GM23338 (cell line): ENCODE measurements at regions not wholly inside any gene's neighbourhood (a gene's known extent, or its start where the extent isn't known, plus 50 kb on each side); places are given as distances from the start of the nearest gene placed in this dataset.

Experiments used
- ATAC-seq: fragments of 200-7000 bp; cut with Tn5 transposase; 3 replicates; pipeline ENCODE4 v1.9.1; 2020
- DNase-seq: peaks from one replicate; pipeline ENCODE4 v3.0.0-alpha.2; 2015; ENCODE audit warnings: low spot score
- H2AFZ ChIP-seq: fragments of 200-600 bp; sonication (generic); 2 replicates; pipeline ENCODE4 v1.8.0; 2016; ENCODE audit warnings: antibody characterized with exemption, mild to moderate bottlenecking, moderate library complexity
- H3F3A ChIP-seq: fragments of 200-600 bp; sonication (generic); replicated peaks from 2 replicates; pipeline ENCODE4 v1.8.0; 2017; ENCODE audit warnings: antibody characterized with exemption, mixed run types, low read depth
- H3K27ac ChIP-seq: fragments of 200-600 bp; sonication (generic); 2 replicates; pipeline ENCODE4 v1.6.1; 2016; ENCODE audit warnings: low read depth
- H3K27me3 ChIP-seq: fragments of 200-600 bp; sonication (generic); 2 replicates; pipeline ENCODE4 v1.8.0; 2016; ENCODE audit warnings: mild to moderate bottlenecking, mixed run types, moderate library complexity; ENCODE audit not compliant: insufficient read depth
- H3K36me3 ChIP-seq: fragments of 200-600 bp; sonication (generic); 2 replicates; pipeline ENCODE4 v1.8.0; 2016; ENCODE audit warnings: mild to moderate bottlenecking; ENCODE audit not compliant: insufficient read depth
- H3K4me1 ChIP-seq: fragments of 200-600 bp; sonication (generic); 2 replicates; pipeline ENCODE4 v1.8.0; 2016; ENCODE audit warnings: mild to moderate bottlenecking, moderate library complexity; ENCODE audit not compliant: insufficient read depth
- H3K4me2 ChIP-seq: fragments of 200-600 bp; sonication (generic); 2 replicates; pipeline ENCODE4 v1.7.1; 2017; ENCODE audit warnings: mixed run types
- H3K4me3 ChIP-seq: fragments of 200-600 bp; sonication (generic); 2 replicates; pipeline ENCODE4 v1.6.1; 2016; ENCODE audit warnings: mixed run types
- H3K79me2 ChIP-seq: fragments of 200-600 bp; sonication (generic); replicated peaks from 2 replicates; pipeline ENCODE4 v1.8.0; 2017; ENCODE audit warnings: mild to moderate bottlenecking; ENCODE audit not compliant: insufficient read depth
- H3K9me2 ChIP-seq: fragments of 200-600 bp; sonication (generic); 2 replicates; pipeline ENCODE4 v1.8.0; 2017; ENCODE audit not compliant: insufficient read depth
- H4K20me1 ChIP-seq: fragments of 200-600 bp; sonication (generic); replicated peaks from 2 replicates; pipeline ENCODE4 v1.8.0; 2017; ENCODE audit warnings: mild to moderate bottlenecking; ENCODE audit not compliant: insufficient read depth
- H3K27ac Mint-ChIP-seq: 2 replicates; pipeline ENCODE4 v1.8.0; 2020; ENCODE audit warnings: inconsistent platforms, mild to moderate bottlenecking, moderate library complexity, mixed read lengths
- H3K27me3 Mint-ChIP-seq: 3 replicates; pipeline ENCODE4 v1.8.0; 2022; ENCODE audit warnings: low read depth, mild to moderate bottlenecking, moderate library complexity, mixed read lengths, inconsistent platforms; ENCODE audit not compliant: insufficient read depth, poor library complexity
- H3K36me3 Mint-ChIP-seq: 3 replicates; pipeline ENCODE4 v1.8.0; 2021; ENCODE audit warnings: low read depth, mild to moderate bottlenecking, inconsistent platforms, moderate library complexity, mixed read lengths
- H3K4me1 Mint-ChIP-seq: 3 replicates; pipeline ENCODE4 v1.8.0; 2020; ENCODE audit warnings: mild to moderate bottlenecking, inconsistent platforms, mixed read lengths
- H3K4me3 Mint-ChIP-seq: 3 replicates; pipeline ENCODE4 v1.8.0; 2021; ENCODE audit warnings: moderate library complexity, mild to moderate bottlenecking, inconsistent platforms, mixed read lengths
- H3K9me3 Mint-ChIP-seq: 3 replicates; pipeline ENCODE4 v1.8.0; 2020; ENCODE audit warnings: moderate library complexity, mild to moderate bottlenecking, inconsistent platforms, mixed read lengths
- CREB1 ChIP-seq: fragments of 250-450 bp; sonication (Bioruptor Pico); IDR thresholded peaks from 2 replicates; pipeline ENCODE4 v1.5.0; 2020; ENCODE audit warnings: low read depth, mild to moderate bottlenecking, moderate library complexity
- CTCF ChIP-seq, 2 experiments: fragments of 200-600 bp in 1 of 2; sonication (generic) in 1 of 2; conservative IDR thresholded peaks; 2 replicates each; pipeline versions ENCODE4 v1.5.1 to v1.6.1; 2016 to 2017; ENCODE audit warnings: antibody characterized with exemption in 2 of 2, low read depth in 2 of 2, mild to moderate bottlenecking in 2 of 2, moderate library complexity in 1 of 2
- EZH2 ChIP-seq: fragments of 200-600 bp; sonication (generic); IDR thresholded peaks from one replicate; pipeline ENCODE4 v1.8.0; 2017; ENCODE audit warnings: antibody characterized with exemption, mild to moderate bottlenecking, low read depth; ENCODE audit not compliant: unreplicated experiment
- EZH2phosphoT487 ChIP-seq: fragments of 200-600 bp; sonication (generic); IDR thresholded peaks from one replicate; pipeline ENCODE4 v1.8.1; 2018; ENCODE audit warnings: antibody characterized with exemption; ENCODE audit not compliant: unreplicated experiment
- JUNB ChIP-seq: IDR thresholded peaks from one replicate; pipeline ENCODE4 v1.6.1; 2016; ENCODE audit warnings: antibody characterized with exemption; ENCODE audit not compliant: unreplicated experiment
- NANOG ChIP-seq: IDR thresholded peaks from 2 replicates; pipeline ENCODE4 v1.6.1; 2016; ENCODE audit warnings: antibody characterized with exemption, borderline replicate concordance
- POLR2AphosphoS5 ChIP-seq: IDR thresholded peaks from 2 replicates; pipeline ENCODE4 v1.6.1; 2016; ENCODE audit warnings: antibody characterized with exemption, low read depth
- REST ChIP-seq: IDR thresholded peaks from one replicate; pipeline ENCODE4 v1.6.1; 2018; ENCODE audit warnings: antibody characterized with exemption; ENCODE audit not compliant: unreplicated experiment
- STAT1 ChIP-seq: IDR thresholded peaks from one replicate; pipeline ENCODE4 v1.6.1; 2016; ENCODE audit warnings: antibody characterized with exemption; ENCODE audit not compliant: unreplicated experiment
- ZNF114 ChIP-seq: fragments of 250-450 bp; sonication (Bioruptor Pico); IDR thresholded peaks from 2 replicates; pipeline ENCODE4 v1.5.0; 2020; ENCODE audit warnings: mild to moderate bottlenecking, moderate library complexity
- ZNF331 ChIP-seq: fragments of 250-450 bp; sonication (Bioruptor Pico); IDR thresholded peaks from 2 replicates; pipeline ENCODE4 v1.5.0; 2020; ENCODE audit warnings: low read depth, mild to moderate bottlenecking, moderate library complexity
- TF ChIP-seq, protein P1 (sequence below): IDR thresholded peaks from 2 replicates; pipeline ENCODE4 v1.6.1; 2016; ENCODE audit warnings: antibody characterized with exemption
- TF ChIP-seq, protein P2 (sequence below): fragments of 250-450 bp; sonication (Bioruptor Pico); IDR thresholded peaks from 2 replicates; pipeline ENCODE4 v1.5.0; 2020; ENCODE audit warnings: mild to moderate bottlenecking, moderate library complexity

DNA sequence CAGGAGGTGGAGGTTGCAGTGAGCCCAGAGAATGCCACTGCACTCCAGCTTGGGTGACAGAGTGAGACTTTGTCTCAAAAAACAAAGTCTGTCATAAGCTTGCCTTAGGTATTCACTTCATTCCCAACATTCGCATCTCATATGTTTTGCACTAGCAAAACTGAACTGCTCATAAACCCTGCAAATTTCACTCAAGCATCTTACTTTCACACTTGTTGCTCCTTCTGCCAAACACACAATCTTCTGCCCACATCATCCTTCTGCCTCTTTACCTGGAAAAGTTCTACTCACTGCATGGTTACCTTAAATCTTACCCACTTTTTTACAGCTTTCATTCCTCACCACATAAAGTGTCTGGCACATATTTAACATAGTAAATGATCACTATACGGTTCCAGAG lies 152.5 kb downstream of the USP22 start:
- Histone ChIP-seq H3K9me2 (no peaks in the 10 kb centered on the region), H2AFZ (no peak overlapping the region), H3K27ac (no peak overlapping the region), H3F3A (no peaks in the 10 kb centered on the region), H3K4me3 (no peak overlapping the region), H3K27me3 (no peaks in the 10 kb centered on the region), H3K4me2 (no peak overlapping the region), H3K36me3 (no peaks in the 10 kb centered on the region), H4K20me1 (peaks cover 6% of the 10 kb centered on the region; the same call in 1 of the 2 replicates), H3K4me1 (no peaks in the 10 kb centered on the region), H3K79me2 (peaks cover 47% of the 10 kb centered on the region)
- no peak for ATAC-seq
- H3K27me3 Mint-ChIP-seq = no peaks in the 10 kb centered on the region
- H3K36me3 Mint-ChIP-seq = no peaks in the 10 kb centered on the region
- TF ChIP-seq REST (no peak), EZH2 (no peak), NANOG (no peak), CTCF (conservative IDR thresholded peaks at IDR 0.05; ENCODE audit: low read depth in 2 of 2) (no peak), ZNF114 (CRISPR knock-in tag) (no peak), JUNB (no peak), ZNF331 (CRISPR knock-in tag) (no peak), STAT1 (no peak), EZH2phosphoT487 (no peak), CREB1 (CRISPR knock-in tag) (no peak), POLR2AphosphoS5 (no peak)
- TF ChIP-seq, protein P1, sequence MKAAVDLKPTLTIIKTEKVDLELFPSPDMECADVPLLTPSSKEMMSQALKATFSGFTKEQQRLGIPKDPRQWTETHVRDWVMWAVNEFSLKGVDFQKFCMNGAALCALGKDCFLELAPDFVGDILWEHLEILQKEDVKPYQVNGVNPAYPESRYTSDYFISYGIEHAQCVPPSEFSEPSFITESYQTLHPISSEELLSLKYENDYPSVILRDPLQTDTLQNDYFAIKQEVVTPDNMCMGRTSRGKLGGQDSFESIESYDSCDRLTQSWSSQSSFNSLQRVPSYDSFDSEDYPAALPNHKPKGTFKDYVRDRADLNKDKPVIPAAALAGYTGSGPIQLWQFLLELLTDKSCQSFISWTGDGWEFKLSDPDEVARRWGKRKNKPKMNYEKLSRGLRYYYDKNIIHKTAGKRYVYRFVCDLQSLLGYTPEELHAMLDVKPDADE = no peak
- TF ChIP-seq, protein P2, sequence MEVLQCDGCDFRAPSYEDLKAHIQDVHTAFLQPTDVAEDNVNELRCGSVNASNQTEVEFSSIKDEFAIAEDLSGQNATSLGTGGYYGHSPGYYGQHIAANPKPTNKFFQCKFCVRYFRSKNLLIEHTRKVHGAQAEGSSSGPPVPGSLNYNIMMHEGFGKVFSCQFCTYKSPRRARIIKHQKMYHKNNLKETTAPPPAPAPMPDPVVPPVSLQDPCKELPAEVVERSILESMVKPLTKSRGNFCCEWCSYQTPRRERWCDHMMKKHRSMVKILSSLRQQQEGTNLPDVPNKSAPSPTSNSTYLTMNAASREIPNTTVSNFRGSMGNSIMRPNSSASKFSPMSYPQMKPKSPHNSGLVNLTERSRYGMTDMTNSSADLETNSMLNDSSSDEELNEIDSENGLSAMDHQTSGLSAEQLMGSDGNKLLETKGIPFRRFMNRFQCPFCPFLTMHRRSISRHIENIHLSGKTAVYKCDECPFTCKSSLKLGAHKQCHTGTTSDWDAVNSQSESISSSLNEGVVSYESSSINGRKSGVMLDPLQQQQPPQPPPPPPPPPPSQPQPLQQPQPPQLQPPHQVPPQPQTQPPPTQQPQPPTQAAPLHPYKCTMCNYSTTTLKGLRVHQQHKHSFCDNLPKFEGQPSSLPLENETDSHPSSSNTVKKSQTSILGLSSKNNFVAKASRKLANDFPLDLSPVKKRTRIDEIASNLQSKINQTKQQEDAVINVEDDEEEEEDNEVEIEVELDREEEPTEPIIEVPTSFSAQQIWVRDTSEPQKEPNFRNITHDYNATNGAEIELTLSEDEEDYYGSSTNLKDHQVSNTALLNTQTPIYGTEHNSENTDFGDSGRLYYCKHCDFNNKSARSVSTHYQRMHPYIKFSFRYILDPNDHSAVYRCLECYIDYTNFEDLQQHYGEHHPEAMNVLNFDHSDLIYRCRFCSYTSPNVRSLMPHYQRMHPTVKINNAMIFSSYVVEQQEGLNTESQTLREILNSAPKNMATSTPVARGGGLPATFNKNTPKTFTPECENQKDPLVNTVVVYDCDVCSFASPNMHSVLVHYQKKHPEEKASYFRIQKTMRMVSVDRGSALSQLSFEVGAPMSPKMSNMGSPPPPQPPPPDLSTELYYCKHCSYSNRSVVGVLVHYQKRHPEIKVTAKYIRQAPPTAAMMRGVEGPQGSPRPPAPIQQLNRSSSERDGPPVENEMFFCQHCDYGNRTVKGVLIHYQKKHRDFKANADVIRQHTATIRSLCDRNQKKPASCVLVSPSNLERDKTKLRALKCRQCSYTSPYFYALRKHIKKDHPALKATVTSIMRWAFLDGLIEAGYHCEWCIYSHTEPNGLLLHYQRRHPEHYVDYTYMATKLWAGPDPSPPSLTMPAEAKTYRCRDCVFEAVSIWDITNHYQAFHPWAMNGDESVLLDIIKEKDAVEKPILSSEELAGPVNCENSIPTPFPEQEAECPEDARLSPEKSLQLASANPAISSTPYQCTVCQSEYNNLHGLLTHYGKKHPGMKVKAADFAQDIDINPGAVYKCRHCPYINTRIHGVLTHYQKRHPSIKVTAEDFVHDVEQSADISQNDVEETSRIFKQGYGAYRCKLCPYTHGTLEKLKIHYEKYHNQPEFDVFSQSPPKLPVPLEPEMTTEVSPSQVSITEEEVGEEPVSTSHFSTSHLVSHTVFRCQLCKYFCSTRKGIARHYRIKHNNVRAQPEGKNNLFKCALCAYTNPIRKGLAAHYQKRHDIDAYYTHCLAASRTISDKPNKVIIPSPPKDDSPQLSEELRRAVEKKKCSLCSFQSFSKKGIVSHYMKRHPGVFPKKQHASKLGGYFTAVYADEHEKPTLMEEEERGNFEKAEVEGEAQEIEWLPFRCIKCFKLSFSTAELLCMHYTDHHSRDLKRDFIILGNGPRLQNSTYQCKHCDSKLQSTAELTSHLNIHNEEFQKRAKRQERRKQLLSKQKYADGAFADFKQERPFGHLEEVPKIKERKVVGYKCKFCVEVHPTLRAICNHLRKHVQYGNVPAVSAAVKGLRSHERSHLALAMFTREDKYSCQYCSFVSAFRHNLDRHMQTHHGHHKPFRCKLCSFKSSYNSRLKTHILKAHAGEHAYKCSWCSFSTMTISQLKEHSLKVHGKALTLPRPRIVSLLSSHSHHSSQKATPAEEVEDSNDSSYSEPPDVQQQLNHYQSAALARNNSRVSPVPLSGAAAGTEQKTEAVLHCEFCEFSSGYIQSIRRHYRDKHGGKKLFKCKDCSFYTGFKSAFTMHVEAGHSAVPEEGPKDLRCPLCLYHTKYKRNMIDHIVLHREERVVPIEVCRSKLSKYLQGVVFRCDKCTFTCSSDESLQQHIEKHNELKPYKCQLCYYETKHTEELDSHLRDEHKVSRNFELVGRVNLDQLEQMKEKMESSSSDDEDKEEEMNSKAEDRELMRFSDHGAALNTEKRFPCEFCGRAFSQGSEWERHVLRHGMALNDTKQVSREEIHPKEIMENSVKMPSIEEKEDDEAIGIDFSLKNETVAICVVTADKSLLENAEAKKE (CRISPR knock-in tag) = no peak
- no peaks in the 10 kb centered on the region for H3K9me3 Mint-ChIP-seq
- no peak overlapping the region for H3K27ac Mint-ChIP-seq
- H3K4me1 Mint-ChIP-seq = no peaks in the 10 kb centered on the region
- no peak overlapping the region for H3K4me3 Mint-ChIP-seq
- DNase-seq = no peak
